ENCODE measurements at regions not wholly inside any gene's neighbourhood (a gene's known extent, or its start where the extent isn't known, plus 50 kb on each side); places are given as distances from the start of the nearest gene placed in this dataset.
"Not testable (repeated sequence)": the region's sequence is repeated elsewhere in the genome, so short reads cannot be mapped to it uniquely, and the experiment has no call there.

DNA sequence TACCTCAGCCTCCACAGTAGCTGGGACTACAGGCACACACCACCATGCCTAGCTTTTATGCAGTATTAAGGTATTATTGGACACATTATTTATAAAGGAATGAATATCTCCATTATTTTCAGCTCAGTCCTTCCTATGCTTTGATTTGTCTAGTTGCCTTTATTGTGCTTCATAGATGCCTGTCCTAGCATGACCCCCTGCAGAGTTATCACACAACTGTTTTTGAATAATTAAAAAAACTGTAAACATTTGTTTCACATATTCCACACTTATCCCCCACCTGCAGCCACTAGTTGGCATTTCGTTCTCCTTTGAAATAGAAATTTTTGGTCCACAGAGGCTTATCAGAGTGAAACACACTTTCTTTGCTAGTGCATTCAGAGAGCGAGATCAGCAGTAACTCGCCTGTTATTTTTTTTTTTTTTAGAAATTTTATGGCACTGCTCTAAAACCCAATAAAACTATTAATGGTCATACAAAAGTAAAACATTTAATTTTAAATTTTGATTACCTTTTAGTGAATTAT lies 151.8 kb upstream of the RASA1 start:
- DNase-seq = no peak

DNA sequence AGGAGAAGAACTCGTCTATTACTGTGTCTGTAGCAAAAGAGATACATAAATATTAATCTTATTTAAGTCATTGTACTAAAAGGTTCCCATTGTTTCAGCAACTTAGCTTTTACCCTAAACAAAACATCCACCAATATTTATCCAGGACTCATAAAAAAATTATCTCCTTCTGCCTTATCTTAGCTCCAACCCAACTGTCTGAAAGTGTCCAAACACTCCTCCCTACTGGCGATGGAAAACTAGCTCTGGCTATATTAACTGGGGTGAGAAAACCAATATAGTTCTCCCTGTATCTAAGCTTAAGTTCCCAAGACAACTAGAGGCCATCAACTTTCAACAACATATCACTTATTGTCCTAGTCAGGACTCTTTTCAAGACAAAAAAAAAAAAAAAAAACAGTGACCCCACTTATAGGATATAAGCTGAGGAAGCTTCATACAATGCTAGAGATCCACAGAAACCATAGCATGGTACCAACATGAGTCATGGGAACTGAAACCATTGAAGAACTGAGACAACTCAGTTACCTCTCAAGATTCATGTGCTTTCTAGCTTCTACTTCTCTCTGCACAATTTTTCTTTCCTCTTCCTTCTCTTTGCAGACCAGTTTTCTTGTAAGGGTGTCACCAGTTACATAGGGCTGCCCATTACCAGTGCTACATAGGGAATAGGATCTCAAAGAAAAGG lies 150.7 kb upstream of the RASA1 start:
- DNase-seq = no peak

DNA sequence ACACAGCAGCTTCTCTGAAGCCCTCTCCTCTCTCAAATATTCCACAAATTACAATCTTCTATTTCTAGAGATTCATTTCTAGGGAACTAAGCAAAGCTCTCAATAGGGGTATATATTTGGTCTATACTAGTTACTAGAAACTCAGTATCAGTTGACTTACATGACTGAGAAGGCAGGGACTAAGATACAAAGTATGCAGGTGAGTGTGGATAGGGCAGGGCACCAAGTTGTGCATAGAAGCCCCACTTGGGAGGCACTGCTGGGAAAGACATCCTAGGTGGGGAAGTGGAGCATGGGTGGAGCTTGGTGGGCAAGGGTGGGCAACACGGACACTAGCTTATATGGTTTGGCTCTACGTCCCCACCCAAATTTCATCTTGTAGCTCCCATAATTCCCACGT lies 148.1 kb upstream of the RASA1 start:
- DNase-seq = no peak

DNA sequence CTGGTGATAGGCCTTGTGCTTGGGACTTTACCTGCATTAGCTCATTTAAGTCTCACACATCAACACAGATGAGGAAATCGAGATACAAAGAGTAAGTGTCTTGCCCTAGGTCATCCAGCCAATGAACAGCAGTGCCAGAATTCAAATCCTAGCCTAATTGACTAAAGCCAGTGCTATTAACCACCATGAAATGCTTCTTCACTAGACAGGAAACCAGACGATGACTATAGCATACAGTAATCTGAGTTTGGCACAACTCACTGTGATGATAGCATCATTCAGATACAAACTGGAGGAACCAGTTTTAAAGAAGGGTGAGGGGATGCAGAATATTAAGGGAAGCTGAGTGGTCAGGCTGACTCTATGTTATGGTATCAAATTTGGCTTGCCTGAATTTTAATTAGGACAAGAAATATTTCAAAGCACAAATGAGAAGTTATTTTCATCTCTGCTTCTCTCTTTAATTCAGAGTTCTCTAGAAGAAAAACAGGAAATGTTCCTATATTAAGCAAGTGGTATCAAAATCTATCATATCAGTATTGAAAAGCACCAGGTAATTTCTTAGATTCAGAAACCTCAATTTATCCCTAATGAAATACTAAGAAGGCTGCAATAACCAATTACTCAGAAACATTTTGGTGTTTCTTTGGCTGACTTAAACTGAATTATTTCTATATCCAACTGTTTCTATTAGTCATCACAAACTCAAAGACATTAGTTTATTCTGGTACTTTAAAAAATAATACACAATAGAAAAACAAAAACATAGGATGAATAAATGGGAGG lies 147.0 kb upstream of the RASA1 start:
- DNase-seq = peak; percentile 24 to 25

DNA sequence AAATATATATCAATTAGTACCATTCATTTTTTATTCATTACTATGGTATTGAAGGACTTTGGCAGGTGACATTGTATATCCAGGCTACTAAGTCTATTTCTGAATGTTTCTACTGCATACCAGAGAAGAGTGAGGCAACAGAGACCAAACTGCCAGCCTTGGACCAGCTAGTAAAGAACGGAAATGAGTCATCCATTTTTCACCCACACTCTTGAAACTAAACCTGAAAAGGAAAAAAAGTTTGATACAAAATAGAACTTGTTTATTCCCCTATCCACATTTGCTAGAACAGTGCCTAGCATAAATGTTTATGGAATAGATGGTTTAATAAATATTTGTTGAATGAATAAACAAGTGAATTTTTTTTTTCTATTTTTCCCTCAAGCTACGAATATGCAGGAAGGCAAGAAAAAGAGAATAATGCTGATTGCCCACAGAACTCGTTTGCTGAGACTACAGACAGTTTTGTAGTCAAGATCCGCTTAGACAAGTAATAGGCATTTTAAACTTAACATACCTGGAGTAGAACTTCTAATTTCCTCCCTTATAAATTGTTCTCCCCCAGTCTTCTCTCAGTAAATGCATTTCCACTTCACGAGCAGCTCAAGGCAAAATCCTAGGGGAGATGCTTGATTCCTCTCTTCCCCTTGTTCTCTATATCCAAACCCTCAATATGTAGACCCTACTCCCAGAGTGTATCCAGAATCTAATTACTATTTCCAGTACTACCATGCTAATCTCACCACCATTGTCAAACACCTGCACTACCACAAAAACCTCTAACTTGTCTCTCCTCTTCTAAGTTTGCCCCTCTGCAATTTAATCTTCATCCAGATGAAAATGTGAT lies 146.2 kb upstream of the RASA1 start:
- DNase-seq = peak; percentile 86 to 91

DNA sequence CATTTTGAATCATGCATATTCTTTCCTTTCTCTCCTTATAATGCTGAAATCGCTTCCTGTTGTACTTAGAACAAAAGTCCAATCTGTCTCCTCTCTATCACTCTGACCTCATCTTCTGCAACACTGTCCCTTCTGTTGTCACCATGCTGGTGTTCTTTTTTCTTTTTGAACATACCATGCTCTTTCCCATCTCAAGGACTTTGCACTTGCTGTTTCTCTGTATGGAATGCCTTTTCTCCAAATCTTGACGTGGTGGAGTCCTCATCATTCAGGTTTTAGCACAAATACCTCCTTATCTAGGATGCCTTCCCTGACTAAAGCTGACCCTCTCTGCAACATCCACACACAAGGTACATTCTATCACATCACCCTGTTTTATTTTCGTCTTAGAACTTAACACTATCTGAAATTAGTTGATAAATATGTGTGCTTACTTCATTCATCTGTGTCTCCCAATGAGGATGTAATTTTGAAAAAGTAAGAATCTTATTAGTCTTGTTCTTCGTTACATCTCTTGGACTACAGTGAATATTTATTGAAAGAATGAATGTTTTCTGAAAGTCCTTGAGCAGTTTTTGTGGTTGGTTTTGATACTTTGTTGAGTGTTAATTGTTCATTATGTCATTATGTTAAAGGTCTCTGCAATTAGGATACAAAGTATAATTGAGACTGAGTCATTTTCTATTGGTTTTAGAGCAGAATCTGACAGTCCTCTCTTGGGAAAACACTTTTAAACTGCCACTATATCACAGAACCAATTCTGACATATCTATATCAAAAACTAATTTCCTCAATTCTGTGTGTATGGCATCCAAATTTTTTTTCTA lies 145.3 kb upstream of the RASA1 start:
- peak in 1 of 2 experiments; percentile 4 for DNase-seq

DNA sequence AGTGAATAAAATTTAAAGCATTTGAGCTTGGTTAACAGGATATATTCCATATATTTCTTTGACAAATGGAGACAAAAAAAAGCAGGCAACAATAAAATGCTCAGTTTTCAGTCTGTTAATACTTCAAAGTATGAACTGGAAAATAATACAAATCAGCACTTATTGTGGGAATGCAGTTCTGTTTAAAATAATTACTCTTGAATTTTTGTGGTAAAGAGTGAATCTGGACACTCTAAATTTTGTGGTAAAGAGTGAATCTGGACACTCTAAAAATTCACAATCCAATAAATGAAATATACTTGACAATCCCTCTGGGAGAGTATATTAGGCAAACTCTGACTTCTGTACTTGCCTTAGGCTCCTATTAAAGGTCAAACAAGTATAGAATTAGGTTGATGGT lies 141.9 kb upstream of the RASA1 start:
- DNase-seq = no peak

DNA sequence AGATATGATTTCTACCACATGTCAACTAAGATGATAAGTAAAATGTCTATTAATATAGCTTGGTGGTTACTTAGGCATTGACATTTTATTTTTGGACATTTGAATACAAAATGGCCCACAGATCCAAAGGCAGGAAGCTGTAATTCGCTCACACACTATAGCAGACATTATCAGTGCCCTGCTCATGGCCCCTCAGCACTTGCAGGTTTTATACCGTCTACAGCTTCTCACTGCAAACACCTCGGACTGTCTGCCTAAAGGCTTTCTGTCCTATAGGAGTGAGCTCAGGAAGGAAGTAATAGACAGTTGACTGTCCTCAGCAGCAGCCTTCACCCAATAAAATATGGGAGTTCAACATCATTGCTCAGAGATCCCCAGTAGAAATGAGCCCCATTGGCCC lies 140.8 kb upstream of the RASA1 start:
- DNase-seq = no peak

DNA sequence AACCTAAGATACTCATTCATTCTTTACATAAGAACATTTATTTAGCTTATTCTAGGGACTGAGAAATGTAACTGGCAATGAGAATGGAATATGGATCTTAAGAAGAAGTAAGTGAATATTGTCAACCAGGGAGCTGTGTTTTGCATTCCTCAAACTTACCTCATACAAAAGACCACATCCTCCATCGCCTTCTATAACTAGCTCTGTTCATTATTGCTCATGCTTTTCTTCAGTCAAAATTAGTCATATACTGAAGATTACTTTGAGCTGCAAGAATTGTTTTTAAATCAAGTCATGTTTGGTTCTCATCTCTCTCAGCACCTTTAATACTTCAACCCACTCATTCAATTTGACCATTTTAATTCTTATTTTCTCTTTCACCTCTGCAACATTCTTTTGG lies 140.3 kb upstream of the RASA1 start:
- no peak for DNase-seq

DNA sequence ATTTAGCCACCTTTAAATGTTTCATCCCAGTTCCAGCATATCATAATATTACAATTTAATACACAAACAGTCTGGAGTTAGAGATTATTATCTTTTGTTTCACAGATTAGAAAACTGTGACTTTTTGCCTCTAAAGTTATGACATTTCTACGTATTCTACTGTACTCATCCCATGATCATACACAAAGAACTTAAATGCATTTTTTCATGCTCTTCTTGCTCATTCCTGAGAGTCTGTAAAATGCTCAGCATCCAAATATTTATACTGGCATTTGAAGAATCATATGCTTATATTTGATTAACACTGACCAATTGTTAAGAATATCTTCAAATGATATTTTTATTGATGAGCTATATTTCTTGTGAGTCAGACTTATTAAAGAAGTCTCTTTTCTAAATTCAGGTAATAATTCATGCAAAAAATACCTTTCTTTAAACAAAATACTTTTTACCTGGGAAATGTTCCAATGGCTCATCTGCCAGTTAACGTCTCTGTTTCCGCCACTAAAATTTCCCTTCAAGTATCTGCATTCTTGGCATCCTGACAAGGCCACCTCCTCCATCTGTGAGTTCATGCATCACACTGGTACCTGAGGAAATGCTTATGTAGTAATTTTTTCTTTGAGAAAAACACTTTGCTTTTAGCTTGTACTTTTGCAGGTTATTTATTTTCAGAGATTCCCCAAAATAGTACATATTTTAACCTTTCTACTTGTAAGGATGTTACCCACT lies 139.6 kb upstream of the RASA1 start:
- no peak for DNase-seq

DNA sequence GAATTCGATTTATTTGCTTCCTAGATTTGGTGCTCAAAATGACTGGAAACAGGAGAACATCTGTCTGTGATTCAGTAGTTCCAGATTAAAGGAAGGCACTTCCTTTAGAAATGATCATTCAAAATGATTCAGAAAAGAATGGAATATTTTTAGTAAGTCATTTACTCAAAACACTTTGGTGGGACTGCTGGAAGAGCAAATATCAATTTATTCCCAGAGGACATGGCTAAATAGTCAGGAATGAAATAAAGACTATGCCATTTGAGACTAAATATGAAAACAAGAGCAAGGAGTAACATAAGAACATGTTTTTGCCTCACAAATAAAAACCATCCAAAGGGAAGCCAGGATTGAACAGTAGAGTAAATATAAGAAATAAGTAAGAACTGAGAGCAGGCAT lies 138.6 kb upstream of the RASA1 start:
- no peak for DNase-seq

DNA sequence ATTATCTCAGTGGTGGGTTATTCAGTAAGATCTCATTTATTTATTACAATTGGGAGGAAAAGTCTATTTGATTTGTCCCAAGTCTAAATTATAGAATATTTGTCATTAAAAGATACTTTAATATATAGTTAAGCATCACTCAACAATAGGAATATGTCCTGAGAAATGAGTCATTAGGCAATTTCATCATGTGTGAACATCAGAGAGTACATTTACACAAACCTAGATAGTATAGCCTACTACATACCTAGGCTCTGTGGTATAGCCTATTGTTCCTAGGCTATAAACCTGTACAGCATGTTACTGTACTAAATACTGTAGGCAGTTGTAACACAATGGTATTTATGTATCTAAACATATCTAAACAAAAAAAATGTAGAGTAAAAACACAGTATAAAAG lies 135.0 kb upstream of the RASA1 start:
- no peak for DNase-seq

DNA sequence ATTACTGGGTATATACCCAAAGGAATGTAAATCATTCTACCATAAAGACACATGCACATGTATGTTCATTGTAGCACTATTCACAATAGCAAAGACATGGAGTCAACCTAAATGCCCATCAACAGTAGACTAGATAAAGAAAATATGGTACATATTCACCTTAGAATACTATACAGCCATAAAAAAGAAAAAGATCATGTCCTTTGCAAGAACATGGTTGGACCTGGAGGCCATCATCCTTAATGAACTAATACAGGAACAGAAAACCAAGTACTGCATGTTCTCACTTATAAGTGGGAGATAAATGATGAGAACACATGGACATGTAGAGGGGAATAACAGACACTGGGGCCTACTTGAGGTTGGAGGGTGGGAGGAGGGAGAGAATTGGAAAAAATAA lies 133.2 kb upstream of the RASA1 start:
- DNase-seq = not testable (repeated sequence)

DNA sequence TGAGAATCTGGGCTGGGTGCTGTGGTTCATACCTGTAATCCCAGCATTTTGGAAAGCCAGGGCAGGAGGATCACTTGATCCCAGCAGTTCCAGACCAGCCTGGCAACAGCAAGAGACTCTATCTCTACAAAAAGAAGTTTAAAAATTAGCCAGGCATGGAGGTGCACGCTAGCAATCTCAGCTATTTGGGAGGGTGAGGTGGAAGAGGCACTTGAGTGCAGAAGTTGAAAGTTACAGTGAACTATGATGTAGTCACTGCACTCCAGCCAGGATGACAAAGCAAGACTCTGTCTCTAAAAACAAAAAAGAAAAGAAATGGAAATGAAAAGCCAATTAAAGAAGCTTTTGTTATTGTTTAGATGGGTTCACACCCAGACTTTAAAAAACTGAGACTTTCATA lies 131.6 kb upstream of the RASA1 start:
- no peak for DNase-seq

DNA sequence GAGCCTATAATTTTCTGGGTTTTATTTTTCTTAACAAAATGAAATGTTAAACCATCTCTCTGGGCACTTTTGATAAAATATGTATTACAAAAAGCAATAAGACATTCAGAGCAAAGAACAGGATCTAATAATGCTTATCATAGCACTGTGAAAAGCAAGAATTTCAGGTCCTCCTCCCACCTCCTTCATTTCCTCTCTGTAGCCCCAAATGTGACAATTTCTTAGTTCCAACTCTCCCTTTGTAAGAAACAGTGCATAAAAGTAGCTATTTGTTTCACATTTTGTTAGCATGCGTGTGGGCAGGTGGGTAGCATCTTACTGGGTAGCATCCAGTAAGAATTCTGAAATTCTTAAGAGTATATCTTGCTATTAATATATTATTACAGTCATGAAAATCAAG lies 130.9 kb upstream of the RASA1 start:
- no peak for DNase-seq

DNA sequence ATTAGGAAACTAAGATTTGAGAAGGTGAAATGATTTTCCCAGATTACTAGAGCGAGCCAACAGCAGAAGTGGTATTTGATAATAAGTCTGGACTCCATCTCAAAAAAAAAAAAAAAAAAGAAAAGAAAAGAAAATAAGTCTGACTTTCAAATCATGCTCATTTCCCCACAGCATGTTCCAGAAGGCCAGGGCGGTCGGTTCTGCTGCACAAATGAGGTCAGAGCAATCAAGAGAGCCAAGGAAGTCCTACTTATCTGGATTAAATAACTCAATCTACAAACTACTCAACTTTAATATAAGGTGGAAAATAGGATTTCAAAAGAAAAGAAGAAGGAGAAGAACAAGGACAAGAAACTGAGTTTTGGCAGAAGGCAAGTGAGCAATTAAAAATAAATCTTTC lies 130.4 kb upstream of the RASA1 start:
- no peak for DNase-seq

DNA sequence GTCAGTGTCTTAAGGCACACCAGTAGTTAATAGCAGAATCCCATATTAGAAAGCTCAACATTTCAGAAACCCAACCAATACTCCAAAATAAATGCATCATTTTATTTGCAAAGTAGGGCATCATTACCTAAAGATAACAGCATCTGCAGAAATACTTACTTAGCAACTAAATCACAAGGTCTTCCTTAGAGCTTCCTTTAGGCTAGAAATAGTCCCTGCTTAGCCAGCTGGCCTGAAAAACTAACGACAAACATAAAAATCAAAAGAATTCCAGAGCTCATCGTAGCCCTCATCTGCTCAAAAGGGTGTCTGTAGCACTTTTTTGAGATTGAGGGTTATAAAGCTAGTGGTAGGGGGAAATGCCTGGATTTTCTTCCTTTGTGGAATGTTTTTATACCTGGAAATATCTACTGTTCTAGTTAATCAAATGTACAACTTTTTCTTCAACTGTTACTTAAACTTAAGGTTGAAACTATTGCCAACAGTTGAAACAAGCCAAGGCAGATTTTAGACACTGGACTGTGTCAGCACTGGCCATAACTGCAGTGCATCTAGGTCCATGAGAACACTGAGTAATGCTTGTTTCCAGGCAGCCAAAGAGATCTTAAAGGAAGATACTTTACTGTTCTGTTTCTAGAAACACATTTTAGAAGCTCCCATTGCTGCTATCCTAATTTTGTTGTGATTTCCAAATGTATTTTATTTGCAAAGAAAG lies 129.4 kb upstream of the RASA1 start:
- no peak for DNase-seq

DNA sequence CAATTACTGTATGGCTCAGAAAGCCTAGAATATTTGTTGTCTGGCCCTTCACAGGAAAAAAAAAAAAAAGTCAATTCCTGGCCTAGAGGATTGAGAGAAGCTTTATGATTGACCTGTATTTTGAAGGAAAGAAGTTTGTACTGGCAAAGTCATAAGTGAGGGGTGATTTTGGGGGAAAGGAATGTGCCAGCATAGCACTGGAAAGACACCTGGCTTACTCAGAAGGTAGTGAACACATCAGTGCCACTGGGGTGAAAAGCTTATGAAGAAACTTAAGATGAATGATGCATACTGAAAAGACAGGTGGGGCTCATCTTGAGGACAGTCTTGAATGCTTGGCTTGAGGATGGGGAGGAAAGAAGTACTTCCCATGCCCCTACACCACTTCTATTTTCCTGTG lies 127.9 kb upstream of the RASA1 start:
- DNase-seq = no peak

DNA sequence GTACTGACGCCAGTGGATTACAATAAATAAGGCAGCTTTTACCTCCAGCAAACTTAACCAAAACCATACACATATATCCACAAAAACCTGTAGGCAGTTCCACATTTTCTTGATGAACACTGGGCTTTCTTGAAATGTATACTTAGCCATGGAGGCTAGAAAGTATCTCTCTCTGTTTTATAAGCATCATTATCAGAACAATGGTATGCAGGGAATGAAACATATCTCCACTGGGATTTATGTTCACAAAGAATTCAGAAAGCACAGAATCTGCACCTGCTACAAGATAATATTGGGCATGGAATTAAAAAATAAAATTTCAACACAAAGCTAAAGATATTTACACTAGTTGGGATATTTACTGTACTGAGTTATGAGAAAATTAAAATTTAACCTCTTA lies 126.1 kb upstream of the RASA1 start:
- no peak for DNase-seq

DNA sequence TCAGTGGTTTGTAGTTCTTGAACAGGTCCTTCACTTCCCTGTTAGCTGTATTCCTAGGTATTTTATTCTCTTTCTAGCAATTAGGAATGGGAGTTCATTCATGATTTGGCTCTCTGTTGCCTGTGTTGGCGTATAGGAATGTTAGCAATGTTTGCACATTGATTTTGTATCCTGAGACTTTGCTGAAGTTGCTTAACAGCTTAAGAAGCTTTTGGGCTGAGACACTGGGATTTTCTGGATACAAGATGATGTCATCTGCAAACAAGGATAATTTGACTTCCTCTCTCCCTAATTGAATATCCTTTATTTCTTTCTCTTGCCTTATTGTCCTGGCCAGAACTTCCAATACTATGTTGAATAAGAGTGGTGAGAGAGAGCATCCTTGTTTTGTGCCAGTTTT lies 121.8 kb upstream of the RASA1 start:
- not testable (repeated sequence) for DNase-seq

DNA sequence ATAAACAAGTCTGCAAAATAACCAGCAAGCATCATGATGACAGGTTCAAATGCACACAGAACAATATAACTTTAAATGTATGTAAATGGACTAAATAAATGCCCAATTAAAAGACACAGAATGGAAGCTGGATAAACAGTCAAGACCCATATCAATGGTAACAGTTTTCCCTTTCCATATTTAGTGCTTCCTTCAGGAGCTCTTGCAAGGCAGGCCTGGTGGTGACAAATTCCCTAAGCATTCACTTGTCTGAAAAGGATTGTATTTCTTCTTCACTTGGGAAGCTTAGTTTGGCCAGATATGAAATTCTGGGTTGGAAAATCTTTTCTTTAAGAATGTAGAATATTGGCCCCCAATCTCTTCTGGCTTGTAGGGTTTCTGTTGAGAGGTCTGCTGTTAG lies 120.2 kb upstream of the RASA1 start:
- no peak for DNase-seq

Measured in AML-193 (cell line).